HFFc6 (cell line): ENCODE measurements at regions not wholly inside any gene's neighbourhood (a gene's known extent, or its start where the extent isn't known, plus 50 kb on each side); places are given as distances from the start of the nearest gene placed in this dataset.
A peak's percentile ranks its signal among the peaks of the same experiment; 100 is the strongest.

Source experiments
- DNase-seq: peaks from one replicate; pipeline ENCODE4 v3.0.0-alpha.2; 2018
- H3K27ac Mint-ChIP-seq: 2 replicates; pipeline ENCODE4 v1.8.0; 2020; ENCODE audit warnings: mild to moderate bottlenecking, mixed read lengths
- H3K27me3 Mint-ChIP-seq: 2 replicates; pipeline ENCODE4 v1.8.0; 2021; ENCODE audit warnings: mild to moderate bottlenecking, moderate library complexity, mixed read lengths; ENCODE audit not compliant: insufficient read depth
- H3K36me3 Mint-ChIP-seq: 2 replicates; pipeline ENCODE4 v1.8.0; 2021; ENCODE audit warnings: low read depth, mixed read lengths
- H3K4me1 Mint-ChIP-seq: 2 replicates; pipeline ENCODE4 v1.8.0; 2020; ENCODE audit warnings: low read depth, mixed read lengths
- H3K4me3 Mint-ChIP-seq: 2 replicates; pipeline ENCODE4 v1.8.0; 2020; ENCODE audit warnings: mild to moderate bottlenecking, moderate library complexity, mixed read lengths
- H3K9me3 Mint-ChIP-seq: 2 replicates; pipeline ENCODE4 v1.8.0; 2020; ENCODE audit warnings: mild to moderate bottlenecking, mixed read lengths
- TF ChIP-seq, protein P1 (sequence below): fragments of 200-600 bp; sonication (generic); IDR thresholded peaks from 2 replicates; pipeline ENCODE4 v1.5.0; 2021; ENCODE audit warnings: antibody characterized with exemption, mild to moderate bottlenecking

DNA sequence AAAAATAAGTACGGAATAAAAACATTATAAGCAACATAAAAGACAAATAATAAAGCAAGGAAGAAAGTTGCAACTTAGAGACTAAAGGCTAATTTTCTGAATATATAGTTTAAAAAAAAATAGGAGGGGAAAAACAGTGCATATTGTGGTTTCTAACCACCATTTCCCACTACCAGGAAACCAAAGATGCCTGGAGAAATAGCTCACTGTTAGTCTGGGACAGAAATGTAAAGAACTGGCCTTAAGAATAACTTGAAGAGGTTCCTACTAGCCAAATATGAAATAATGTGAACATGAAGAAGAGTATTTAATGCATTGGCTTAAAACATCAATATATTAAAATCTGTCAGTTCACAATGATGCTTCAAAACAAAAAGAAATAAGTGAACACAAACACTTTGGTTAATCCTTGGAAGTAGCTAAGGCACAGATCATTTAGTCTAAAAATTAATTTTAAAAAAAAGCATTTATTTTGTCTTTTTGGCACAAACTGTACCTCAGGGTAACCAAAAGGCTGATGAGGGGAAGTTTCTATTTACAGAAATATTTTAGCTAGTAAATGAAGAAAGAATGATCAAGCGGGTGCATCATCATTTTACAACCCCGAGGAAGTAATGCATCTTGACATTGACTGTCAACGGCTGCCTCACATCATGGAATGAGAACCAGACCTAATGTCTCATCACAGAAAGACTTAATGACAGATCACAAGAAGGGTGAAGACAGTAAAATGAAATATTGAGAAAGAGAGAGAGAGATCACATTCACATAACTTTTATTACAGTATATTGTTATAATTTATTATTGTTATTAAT lies 297.2 kb upstream of the LDB2 start:
- peaks cover 36% of the 10 kb centered on the region for H3K4me1 Mint-ChIP-seq
- no peaks in the 10 kb centered on the region for H3K27me3 Mint-ChIP-seq
- H3K9me3 Mint-ChIP-seq = no peaks in the 10 kb centered on the region
- DNase-seq = no peak
- H3K27ac Mint-ChIP-seq = no peak overlapping the region
- H3K36me3 Mint-ChIP-seq = peaks cover 9% of the 10 kb centered on the region
- H3K4me3 Mint-ChIP-seq = no peak overlapping the region
- TF ChIP-seq, protein P1, sequence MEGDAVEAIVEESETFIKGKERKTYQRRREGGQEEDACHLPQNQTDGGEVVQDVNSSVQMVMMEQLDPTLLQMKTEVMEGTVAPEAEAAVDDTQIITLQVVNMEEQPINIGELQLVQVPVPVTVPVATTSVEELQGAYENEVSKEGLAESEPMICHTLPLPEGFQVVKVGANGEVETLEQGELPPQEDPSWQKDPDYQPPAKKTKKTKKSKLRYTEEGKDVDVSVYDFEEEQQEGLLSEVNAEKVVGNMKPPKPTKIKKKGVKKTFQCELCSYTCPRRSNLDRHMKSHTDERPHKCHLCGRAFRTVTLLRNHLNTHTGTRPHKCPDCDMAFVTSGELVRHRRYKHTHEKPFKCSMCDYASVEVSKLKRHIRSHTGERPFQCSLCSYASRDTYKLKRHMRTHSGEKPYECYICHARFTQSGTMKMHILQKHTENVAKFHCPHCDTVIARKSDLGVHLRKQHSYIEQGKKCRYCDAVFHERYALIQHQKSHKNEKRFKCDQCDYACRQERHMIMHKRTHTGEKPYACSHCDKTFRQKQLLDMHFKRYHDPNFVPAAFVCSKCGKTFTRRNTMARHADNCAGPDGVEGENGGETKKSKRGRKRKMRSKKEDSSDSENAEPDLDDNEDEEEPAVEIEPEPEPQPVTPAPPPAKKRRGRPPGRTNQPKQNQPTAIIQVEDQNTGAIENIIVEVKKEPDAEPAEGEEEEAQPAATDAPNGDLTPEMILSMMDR = no peak

DNA sequence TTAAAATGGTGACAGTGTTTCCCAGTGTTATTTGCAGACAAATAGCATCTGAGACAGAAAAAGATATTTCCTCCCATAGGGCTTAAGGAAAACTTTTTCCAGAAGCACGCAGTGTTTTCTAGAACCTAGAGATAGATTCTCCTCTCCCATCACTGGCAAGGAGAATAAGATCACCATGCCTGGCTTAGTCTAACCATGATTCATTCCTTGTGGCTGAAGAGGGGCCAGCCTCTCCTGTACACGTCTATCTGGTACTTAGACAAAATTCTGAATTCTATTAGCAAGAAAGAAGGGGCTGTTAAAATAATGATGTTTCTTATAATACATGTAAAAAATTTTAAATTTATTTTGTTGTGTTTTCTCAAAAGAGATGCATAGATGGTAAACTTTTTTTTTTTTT lies 296.1 kb upstream of the LDB2 start:
- Mint-ChIP-seq H3K4me1 (peaks cover 43% of the 10 kb centered on the region), H3K4me3 (no peak overlapping the region), H3K27me3 (no peaks in the 10 kb centered on the region), H3K36me3 (peaks cover 9% of the 10 kb centered on the region), H3K9me3 (no peaks in the 10 kb centered on the region), H3K27ac (no peak overlapping the region)
- TF ChIP-seq, protein P1 = no peak
- no peak for DNase-seq

DNA sequence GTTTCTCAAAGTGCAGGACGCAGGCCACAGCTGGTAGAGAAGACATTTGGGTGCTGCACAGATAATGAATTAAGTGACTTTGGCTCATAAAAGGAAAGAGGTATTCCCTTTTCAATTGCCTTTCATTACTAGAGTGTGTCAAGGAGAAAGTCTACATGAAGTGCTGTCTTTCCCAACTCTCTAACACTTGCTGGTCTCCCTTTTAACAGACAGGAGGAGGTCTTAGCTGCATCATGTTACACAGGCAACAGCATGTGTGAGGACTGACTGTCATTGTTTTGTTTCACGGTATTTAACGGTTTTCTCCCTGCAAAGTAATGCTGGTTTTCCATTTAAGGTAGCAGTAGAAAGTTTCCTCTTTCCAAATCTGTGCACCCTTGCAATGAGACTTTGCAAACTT lies 291.3 kb upstream of the LDB2 start:
- no peak overlapping the region for H3K4me3 Mint-ChIP-seq
- DNase-seq = no peak
- TF ChIP-seq, protein P1 = no peak
- H3K4me1 Mint-ChIP-seq = peaks cover 54% of the 10 kb centered on the region
- no peak overlapping the region for H3K27ac Mint-ChIP-seq
- no peaks in the 10 kb centered on the region for H3K9me3 Mint-ChIP-seq
- H3K27me3 Mint-ChIP-seq = no peaks in the 10 kb centered on the region
- H3K36me3 Mint-ChIP-seq = peaks cover 4% of the 10 kb centered on the region; the same call in 1 of the 2 replicates

DNA sequence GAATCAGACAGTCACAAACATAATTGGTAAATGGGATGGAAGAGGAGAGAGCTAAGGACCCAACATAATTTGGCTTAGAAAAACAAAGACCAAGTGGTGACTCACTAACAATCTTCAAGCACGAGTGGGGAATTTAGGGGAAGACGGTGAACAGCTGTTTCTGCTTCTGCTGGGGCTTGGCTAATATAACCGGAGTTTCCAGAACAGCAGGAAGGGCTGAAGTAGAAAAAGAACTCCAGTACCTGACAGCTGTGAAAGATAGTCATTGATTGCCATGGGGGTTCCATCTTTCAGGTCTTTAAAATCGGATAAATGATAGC lies 290.9 kb upstream of the LDB2 start:
- Mint-ChIP-seq H3K27ac (no peak overlapping the region), H3K9me3 (no peaks in the 10 kb centered on the region), H3K27me3 (peaks cover 1% of the 10 kb centered on the region; the same call in 1 of the 2 replicates), H3K4me3 (no peak overlapping the region), H3K36me3 (peaks cover 4% of the 10 kb centered on the region; the same call in 1 of the 2 replicates), H3K4me1 (peaks cover 50% of the 10 kb centered on the region)
- DNase-seq = peak; percentile 39
- TF ChIP-seq, protein P1 = no peak

DNA sequence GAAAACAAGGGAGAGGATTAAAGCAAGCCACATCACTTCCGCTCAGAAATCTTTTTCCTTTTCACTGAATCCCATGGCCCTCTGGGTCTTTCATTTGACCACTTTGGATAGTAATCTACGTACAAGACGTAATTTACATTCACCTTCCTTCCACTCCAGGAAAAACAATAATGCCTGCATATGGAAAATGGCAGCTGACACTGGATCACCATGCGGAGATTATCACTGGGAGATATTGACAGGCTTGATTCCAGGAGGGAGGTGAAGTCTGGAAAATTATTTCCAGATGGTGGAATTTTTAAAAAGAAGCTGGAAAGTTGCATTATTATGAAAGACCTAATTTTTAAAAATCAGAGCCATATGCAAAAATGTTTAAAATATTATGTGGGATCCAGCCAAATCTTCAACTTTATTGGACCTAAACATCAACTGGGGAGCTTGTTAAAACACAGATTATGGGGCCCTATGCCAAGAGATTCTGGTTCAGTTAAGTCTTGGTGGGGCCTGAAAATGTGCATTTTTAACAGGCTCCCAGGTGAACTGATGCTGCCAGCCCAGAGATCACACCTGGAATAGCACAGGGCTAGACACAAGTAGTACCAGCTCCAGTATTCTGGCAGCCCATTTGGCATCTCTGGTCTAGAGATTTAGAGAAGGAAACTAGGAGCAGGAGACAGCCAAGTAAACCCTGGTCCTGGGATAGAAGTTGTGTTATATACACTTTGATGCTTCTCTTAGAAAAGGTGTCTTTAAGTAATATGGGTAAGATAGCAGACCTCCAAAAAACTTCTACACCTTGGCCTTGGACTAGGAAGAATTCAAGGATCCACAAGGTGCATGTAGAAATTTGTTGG lies 290.3 kb upstream of the LDB2 start:
- no peak overlapping the region for H3K4me3 Mint-ChIP-seq
- TF ChIP-seq, protein P1 = no peak
- peaks cover 2% of the 10 kb centered on the region; the same call in 1 of the 2 replicates for H3K27me3 Mint-ChIP-seq
- no peak overlapping the region for H3K27ac Mint-ChIP-seq
- H3K9me3 Mint-ChIP-seq = no peaks in the 10 kb centered on the region
- DNase-seq = no peak
- peaks cover 44% of the 10 kb centered on the region for H3K4me1 Mint-ChIP-seq
- H3K36me3 Mint-ChIP-seq = no peaks in the 10 kb centered on the region; the same call in 1 of the 2 replicates
